WTC11 (cell line): ENCODE measurements at regions not wholly inside any gene's neighbourhood (a gene's known extent, or its start where the extent isn't known, plus 50 kb on each side); places are given as distances from the start of the nearest gene placed in this dataset.

Source experiments
- ATF3 ChIP-seq: sonication (generic); formaldehyde crosslinking; conservative IDR thresholded peaks from 2 replicates; pipeline ENCODE4 v1.8.1; 2022; ENCODE audit warnings: mild to moderate bottlenecking, missing genetic modification reagents
- CTCF ChIP-seq: fragments of 200-600 bp; IDR thresholded peaks from 2 replicates; pipeline ENCODE4 v1.8.0; 2022; ENCODE audit warnings: antibody characterized with exemption
- ESRRA ChIP-seq: sonication (generic); formaldehyde crosslinking; IDR thresholded peaks from 2 replicates; pipeline ENCODE4 v1.8.1; 2022; ENCODE audit warnings: mild to moderate bottlenecking, missing genetic modification reagents, borderline replicate concordance
- NFE2L1 ChIP-seq: sonication (generic); formaldehyde crosslinking; IDR thresholded peaks from 2 replicates; pipeline ENCODE4 v1.8.1; 2023; ENCODE audit warnings: missing genetic modification reagents
- NR3C1 ChIP-seq: sonication (generic); formaldehyde crosslinking; conservative IDR thresholded peaks from 2 replicates; pipeline ENCODE4 v1.8.1; 2023; ENCODE audit warnings: low read depth, mild to moderate bottlenecking, missing genetic modification reagents
- RORB ChIP-seq: fragments of 250-450 bp; sonication (Bioruptor Pico); IDR thresholded peaks from 2 replicates; pipeline ENCODE4 v1.9.0; 2021; ENCODE audit warnings: mild to moderate bottlenecking
- SOX15 ChIP-seq: fragments of 250-450 bp; sonication (Bioruptor Pico); IDR thresholded peaks from 2 replicates; pipeline ENCODE4 v1.9.0; 2021; ENCODE audit warnings: mild to moderate bottlenecking
- TCF7 ChIP-seq: sonication (generic); formaldehyde crosslinking; IDR thresholded peaks from 2 replicates; pipeline ENCODE4 v1.8.0; 2022; ENCODE audit warnings: mild to moderate bottlenecking, low read depth, missing genetic modification reagents, moderate library complexity
- TEAD1 ChIP-seq: sonication (generic); formaldehyde crosslinking; IDR thresholded peaks from 2 replicates; pipeline ENCODE4 v1.8.0; 2022; ENCODE audit warnings: mild to moderate bottlenecking, missing genetic modification reagents
- USF2 ChIP-seq: sonication (generic); formaldehyde crosslinking; IDR thresholded peaks from 2 replicates; pipeline ENCODE4 v1.8.1; 2023; ENCODE audit warnings: mild to moderate bottlenecking, missing genetic modification reagents, moderate library complexity

- TF ChIP-seq CTCF (peak; percentile 63), RORB (CRISPR knock-in tag) (no peak), ATF3 (CRISPR knock-in tag) (no peak), NR3C1 (CRISPR knock-in tag) (no peak), NFE2L1 (CRISPR knock-in tag) (no peak), ESRRA (CRISPR knock-in tag) (no peak), USF2 (CRISPR knock-in tag) (no peak), TCF7 (CRISPR knock-in tag) (no peak), TEAD1 (CRISPR knock-in tag) (no peak), SOX15 (CRISPR knock-in tag) (no peak)
Measured at GRCh38 chr6:53718597-53719460, 53.3 kb upstream of the KLHL31 start.
